ENCODE measurements at regions not wholly inside any gene's neighbourhood (a gene's known extent, or its start where the extent isn't known, plus 50 kb on each side); places are given as distances from the start of the nearest gene placed in this dataset.

- no peaks in the 10 kb centered on the region for H4K20me1 ChIP-seq (ENCODE audit: low read depth)
- peak; percentile 51 for DNase-seq (ENCODE audit: low spot score)
- Mint-ChIP-seq H3K9me3 (peaks cover 5% of the 10 kb centered on the region), H3K27me3 (ENCODE audit: insufficient read depth, low read depth) (no peaks in the 10 kb centered on the region), H3K4me1 (peaks cover 8% of the 10 kb centered on the region), H3K36me3 (peaks cover 2% of the 10 kb centered on the region), H3K4me3 (no peak overlapping the region), H3K27ac (no peak overlapping the region)
- no peaks in the 10 kb centered on the region for H3K79me2 ChIP-seq (ENCODE audit: low read depth)
- H3K27ac ChIP-seq: no peak overlapping the region
- no peak overlapping the region for H3K4me3 ChIP-seq
- H3K9me3 ChIP-seq (ENCODE audit: low read depth): no peaks in the 10 kb centered on the region
- no peak overlapping the region for H2AFZ ChIP-seq (replicated peaks)
- no peaks in the 10 kb centered on the region for H3K4me1 ChIP-seq
- no peaks in the 10 kb centered on the region for H3K36me3 ChIP-seq
- peaks cover 10% of the 10 kb centered on the region for H3F3A ChIP-seq (ENCODE audit: low read depth)
- H3K27me3 ChIP-seq: no peaks in the 10 kb centered on the region
- H3K9ac ChIP-seq: no peak overlapping the region
- no peak overlapping the region for H3K4me2 ChIP-seq
- TF ChIP-seq EZH2phosphoT487 (IDR thresholded peaks at IDR 0.05): no peak
- TF ChIP-seq EZH2 (IDR thresholded peaks at IDR 0.05): no peak
- no peak for TF ChIP-seq CTCF (IDR thresholded peaks at IDR 0.05)
These were observed 780.9 kb downstream of the RPS29 start for GRCh38 chr14:48805315-48805714.

- Histone ChIP-seq H3K4me1 (no peaks in the 10 kb centered on the region), H3K4me3 (no peak overlapping the region), H3K27ac (no peak overlapping the region), H4K20me1 (ENCODE audit: low read depth) (no peaks in the 10 kb centered on the region), H3K9me3 (ENCODE audit: low read depth) (no peaks in the 10 kb centered on the region), H3F3A (ENCODE audit: low read depth) (no peaks in the 10 kb centered on the region), H3K9ac (no peak overlapping the region), H2AFZ (replicated peaks) (peak overlapping the region; percentile 19), H3K4me2 (no peak overlapping the region), H3K36me3 (no peaks in the 10 kb centered on the region), H3K27me3 (no peaks in the 10 kb centered on the region), H3K79me2 (ENCODE audit: low read depth) (no peaks in the 10 kb centered on the region)
- Mint-ChIP-seq H3K4me1 (peaks cover 3% of the 10 kb centered on the region), H3K4me3 (no peak overlapping the region), H3K27me3 (ENCODE audit: insufficient read depth, low read depth) (no peaks in the 10 kb centered on the region), H3K9me3 (no peaks in the 10 kb centered on the region), H3K36me3 (peaks cover 2% of the 10 kb centered on the region), H3K27ac (no peak overlapping the region)
- DNase-seq (ENCODE audit: low spot score): no peak
- TF ChIP-seq CTCF (IDR thresholded peaks at IDR 0.05): no peak
- TF ChIP-seq EZH2 (IDR thresholded peaks at IDR 0.05): no peak
- no peak for TF ChIP-seq EZH2phosphoT487 (IDR thresholded peaks at IDR 0.05)
These were observed 793.7 kb downstream of the RPS29 start for GRCh38 chr14:48792376-48793024.

GRCh38 chr14:48788771-48789170 lies 797.4 kb downstream of the RPS29 start:
- H2AFZ ChIP-seq (replicated peaks): no peak overlapping the region
- no peaks in the 10 kb centered on the region for H3K79me2 ChIP-seq (ENCODE audit: low read depth)
- no peaks in the 10 kb centered on the region for H3K9me3 ChIP-seq (ENCODE audit: low read depth)
- no peaks in the 10 kb centered on the region for H3K4me1 ChIP-seq
- no peak overlapping the region for H3K9ac ChIP-seq
- TF ChIP-seq CTCF (IDR thresholded peaks at IDR 0.05) (no peak), EZH2phosphoT487 (IDR thresholded peaks at IDR 0.05) (no peak), EZH2 (IDR thresholded peaks at IDR 0.05) (no peak)
- Mint-ChIP-seq H3K36me3 (no peaks in the 10 kb centered on the region), H3K4me3 (no peak overlapping the region), H3K27me3 (ENCODE audit: insufficient read depth, low read depth) (no peaks in the 10 kb centered on the region), H3K27ac (no peak overlapping the region), H3K9me3 (no peaks in the 10 kb centered on the region), H3K4me1 (peaks cover 3% of the 10 kb centered on the region)
- no peak for DNase-seq (ENCODE audit: low spot score)
- H3K36me3 ChIP-seq: no peaks in the 10 kb centered on the region
- no peaks in the 10 kb centered on the region for H4K20me1 ChIP-seq (ENCODE audit: low read depth)
- H3K4me2 ChIP-seq: no peak overlapping the region
- H3K27ac ChIP-seq: no peak overlapping the region
- H3K27me3 ChIP-seq: no peaks in the 10 kb centered on the region
- H3K4me3 ChIP-seq: no peak overlapping the region
- no peaks in the 10 kb centered on the region for H3F3A ChIP-seq (ENCODE audit: low read depth)

All from neural progenitor cell (in vitro differentiated cells).